ENCODE measurements at regions not wholly inside any gene's neighbourhood (a gene's known extent, or its start where the extent isn't known, plus 50 kb on each side); places are given as distances from the start of the nearest gene placed in this dataset.

GRCh38 chr6:87905101-87905641 is 142.5 kb upstream of the SPACA1 start:
- peak; percentile 89 for ATAC-seq
- Mint-ChIP-seq H3K9me3 (no peaks in the 10 kb centered on the region), H3K4me3 (peak overlapping the region; percentile 1), H3K27me3 (no peaks in the 10 kb centered on the region), H3K4me1 (peaks cover 30% of the 10 kb centered on the region), H3K36me3 (no peaks in the 10 kb centered on the region), H3K27ac (peak overlapping the region; percentile 54)

- no peaks in the 10 kb centered on the region for H3K27me3 Mint-ChIP-seq
- peaks cover 30% of the 10 kb centered on the region for H3K4me1 Mint-ChIP-seq
- no peaks in the 10 kb centered on the region for H3K9me3 Mint-ChIP-seq
- H3K4me3 Mint-ChIP-seq = no peak overlapping the region
- H3K27ac Mint-ChIP-seq = peak overlapping the region; percentile 42
- no peaks in the 10 kb centered on the region for H3K36me3 Mint-ChIP-seq
- no peak for ATAC-seq
These were observed 143.6 kb upstream of the SPACA1 start for GRCh38 chr6:87904011-87904410.

- Mint-ChIP-seq H3K9me3 (no peaks in the 10 kb centered on the region), H3K4me1 (peaks cover 30% of the 10 kb centered on the region), H3K36me3 (no peaks in the 10 kb centered on the region), H3K27ac (peak overlapping the region; percentile 42), H3K27me3 (no peaks in the 10 kb centered on the region), H3K4me3 (no peak overlapping the region)
- ATAC-seq = no peak
These were observed 144.3 kb upstream of the SPACA1 start for GRCh38 chr6:87903323-87903722.

- no peak overlapping the region for H3K4me3 Mint-ChIP-seq
- no peaks in the 10 kb centered on the region for H3K27me3 Mint-ChIP-seq
- H3K36me3 Mint-ChIP-seq = no peaks in the 10 kb centered on the region
- no peak for ATAC-seq
- H3K9me3 Mint-ChIP-seq = no peaks in the 10 kb centered on the region
- peaks cover 27% of the 10 kb centered on the region for H3K4me1 Mint-ChIP-seq
- peak overlapping the region; percentile 70 for H3K27ac Mint-ChIP-seq
These were observed 145.3 kb upstream of the SPACA1 start for GRCh38 chr6:87902383-87902782.

- no peaks in the 10 kb centered on the region for H3K27me3 Mint-ChIP-seq
These were observed 146.0 kb upstream of the SPACA1 start for GRCh38 chr6:87901613-87902012.

GRCh38 chr6:87900160-87900698 is 147.4 kb upstream of the SPACA1 start:
- Mint-ChIP-seq H3K27ac (peak overlapping the region; percentile 70), H3K4me3 (no peak overlapping the region)
- ATAC-seq = no peak

More at GRCh38 chr6:87901613-87902012, 146.0 kb upstream of the SPACA1 start:
- H3K4me3 Mint-ChIP-seq = no peak overlapping the region
- ATAC-seq = no peak
- H3K4me1 Mint-ChIP-seq = peaks cover 21% of the 10 kb centered on the region
- no peaks in the 10 kb centered on the region for H3K9me3 Mint-ChIP-seq
- peak overlapping the region; percentile 70 for H3K27ac Mint-ChIP-seq
- no peaks in the 10 kb centered on the region for H3K36me3 Mint-ChIP-seq

GRCh38 chr6:87899499-87900147 is 148.0 kb upstream of the SPACA1 start:
- H3K36me3 Mint-ChIP-seq = no peaks in the 10 kb centered on the region
- H3K4me3 Mint-ChIP-seq = no peak overlapping the region
- no peaks in the 10 kb centered on the region for H3K9me3 Mint-ChIP-seq
- H3K27me3 Mint-ChIP-seq = no peaks in the 10 kb centered on the region
- H3K27ac Mint-ChIP-seq = no peak overlapping the region
- no peak for ATAC-seq
- H3K4me1 Mint-ChIP-seq = peaks cover 7% of the 10 kb centered on the region

More at GRCh38 chr6:87900160-87900698, 147.4 kb upstream of the SPACA1 start:
- Mint-ChIP-seq H3K9me3 (no peaks in the 10 kb centered on the region), H3K27me3 (no peaks in the 10 kb centered on the region), H3K4me1 (peaks cover 9% of the 10 kb centered on the region), H3K36me3 (no peaks in the 10 kb centered on the region)

- Mint-ChIP-seq H3K27ac (no peak overlapping the region), H3K4me1 (peaks cover 7% of the 10 kb centered on the region), H3K27me3 (no peaks in the 10 kb centered on the region), H3K9me3 (no peaks in the 10 kb centered on the region), H3K4me3 (no peak overlapping the region), H3K36me3 (no peaks in the 10 kb centered on the region)
- no peak for ATAC-seq
These were observed 150.0 kb upstream of the SPACA1 start for GRCh38 chr6:87897663-87898062.

- Mint-ChIP-seq H3K4me3 (no peak overlapping the region), H3K36me3 (no peaks in the 10 kb centered on the region), H3K27ac (no peak overlapping the region), H3K9me3 (no peaks in the 10 kb centered on the region), H3K4me1 (peaks cover 8% of the 10 kb centered on the region), H3K27me3 (no peaks in the 10 kb centered on the region)
- no peak for ATAC-seq
These were observed 150.6 kb upstream of the SPACA1 start for GRCh38 chr6:87897013-87897412.

GRCh38 chr6:87887266-87887665 is 160.4 kb upstream of the SPACA1 start:
- Mint-ChIP-seq H3K9me3 (no peaks in the 10 kb centered on the region), H3K36me3 (no peaks in the 10 kb centered on the region), H3K4me3 (no peak overlapping the region), H3K27ac (no peak overlapping the region), H3K27me3 (no peaks in the 10 kb centered on the region), H3K4me1 (peaks cover 1% of the 10 kb centered on the region)
- no peak for ATAC-seq

GRCh38 chr6:87884203-87884602 is 163.4 kb upstream of the SPACA1 start:
- ATAC-seq = no peak
- H3K4me1 Mint-ChIP-seq = no peaks in the 10 kb centered on the region
- no peak overlapping the region for H3K27ac Mint-ChIP-seq
- H3K36me3 Mint-ChIP-seq = no peaks in the 10 kb centered on the region
- no peak overlapping the region for H3K4me3 Mint-ChIP-seq
- peaks cover 2% of the 10 kb centered on the region for H3K9me3 Mint-ChIP-seq
- H3K27me3 Mint-ChIP-seq = no peaks in the 10 kb centered on the region

- Mint-ChIP-seq H3K27me3 (no peaks in the 10 kb centered on the region), H3K9me3 (peaks cover 2% of the 10 kb centered on the region), H3K27ac (no peak overlapping the region), H3K36me3 (no peaks in the 10 kb centered on the region), H3K4me1 (no peaks in the 10 kb centered on the region), H3K4me3 (no peak overlapping the region)
- ATAC-seq = no peak
These were observed 166.2 kb upstream of the SPACA1 start for GRCh38 chr6:87881342-87881895.

GRCh38 chr6:87879132-87879861 is 168.3 kb upstream of the SPACA1 start:
- peak; percentile 27 for ATAC-seq
- Mint-ChIP-seq H3K9me3 (peaks cover 2% of the 10 kb centered on the region), H3K27ac (no peak overlapping the region), H3K27me3 (peaks cover 13% of the 10 kb centered on the region), H3K4me1 (no peaks in the 10 kb centered on the region), H3K4me3 (no peak overlapping the region), H3K36me3 (no peaks in the 10 kb centered on the region)

- H3K27me3 Mint-ChIP-seq = peaks cover 13% of the 10 kb centered on the region
- H3K27ac Mint-ChIP-seq = no peak overlapping the region
- ATAC-seq = no peak
- H3K4me1 Mint-ChIP-seq = no peaks in the 10 kb centered on the region
- H3K4me3 Mint-ChIP-seq = no peak overlapping the region
- no peaks in the 10 kb centered on the region for H3K9me3 Mint-ChIP-seq
- H3K36me3 Mint-ChIP-seq = no peaks in the 10 kb centered on the region
These were observed 171.9 kb upstream of the SPACA1 start for GRCh38 chr6:87875781-87876180.

- Mint-ChIP-seq H3K36me3 (no peaks in the 10 kb centered on the region), H3K4me1 (no peaks in the 10 kb centered on the region), H3K4me3 (no peak overlapping the region), H3K9me3 (no peaks in the 10 kb centered on the region), H3K27me3 (peaks cover 13% of the 10 kb centered on the region), H3K27ac (no peak overlapping the region)
- no peak for ATAC-seq
These were observed 171.5 kb upstream of the AKIRIN2 start for GRCh38 chr6:87873556-87873955.

Measured in stimulated activated memory B cell treated with anti-CD40 and anti-IgM and Interleukin-4, amounts not matched to agents 10 μg/mL and 1 μg/mL and 100 μg/mL, for 72 hours (primary cell).